H9 (cell line): ENCODE measurements at regions not wholly inside any gene's neighbourhood (a gene's known extent, or its start where the extent isn't known, plus 50 kb on each side); places are given as distances from the start of the nearest gene placed in this dataset.
"Not testable (repeated sequence)": the region's sequence is repeated elsewhere in the genome, so short reads cannot be mapped to it uniquely, and the experiment has no call there.

Source experiments
- DNase-seq: peaks from one replicate; pipeline ENCODE4 v3.0.0-alpha.2; 2017
- H2AFZ ChIP-seq: one replicate; pipeline ENCODE4 v1.6.1; 2013; ENCODE audit warnings: mild to moderate bottlenecking, low read length, control low read depth, moderate library complexity
- H2AK5ac ChIP-seq: 2 replicates; pipeline ENCODE4 v1.6.1; 2013; ENCODE audit warnings: low read length, control low read depth, mixed read lengths; ENCODE audit not compliant: insufficient read length
- H2BK120ac ChIP-seq: one replicate; pipeline ENCODE4 v1.6.1; 2013; ENCODE audit warnings: low read depth, mild to moderate bottlenecking, low read length, control low read depth, inconsistent platforms; ENCODE audit not compliant: poor library complexity, severe bottlenecking
- H2BK12ac ChIP-seq: 2 replicates; pipeline ENCODE4 v1.6.1; 2013; ENCODE audit warnings: low read length, control low read depth, mixed read lengths, low read depth; ENCODE audit not compliant: insufficient read length
- H2BK15ac ChIP-seq: 2 replicates; pipeline ENCODE4 v1.6.1; 2013; ENCODE audit warnings: low read depth, low read length, control low read depth
- H2BK20ac ChIP-seq: one replicate; pipeline ENCODE4 v1.6.1; 2013; ENCODE audit warnings: low read depth, mild to moderate bottlenecking, low read length, control low read depth, inconsistent platforms; ENCODE audit not compliant: poor library complexity, severe bottlenecking
- H2BK5ac ChIP-seq: 2 replicates; pipeline ENCODE4 v1.6.1; 2013; ENCODE audit warnings: low read length, control low read depth, mixed read lengths; ENCODE audit not compliant: insufficient read length
- H3K14ac ChIP-seq: 2 replicates; pipeline ENCODE4 v1.6.1; 2013; ENCODE audit warnings: low read length, control low read depth; ENCODE audit not compliant: insufficient read depth
- H3K18ac ChIP-seq: 2 replicates; pipeline ENCODE4 v1.6.1; 2013; ENCODE audit warnings: low read depth, mild to moderate bottlenecking, mixed read lengths, low read length, control low read depth; ENCODE audit not compliant: insufficient read length
- H3K23ac ChIP-seq: 2 replicates; pipeline ENCODE4 v1.6.1; 2013; ENCODE audit warnings: low read length, control low read depth, mixed read lengths, low read depth; ENCODE audit not compliant: insufficient read length
- H3K23me2 ChIP-seq: 2 replicates; pipeline ENCODE4 v1.6.1; 2013; ENCODE audit warnings: low read depth, mild to moderate bottlenecking, mixed read lengths, low read length, control low read depth; ENCODE audit not compliant: insufficient read length, poor library complexity, severe bottlenecking
- H3K27ac ChIP-seq: 2 replicates; pipeline ENCODE4 v1.5.1; 2013; ENCODE audit warnings: low read length, control low read depth, mixed read lengths, low read depth; ENCODE audit not compliant: insufficient read length
- H3K27me3 ChIP-seq: 2 replicates; pipeline ENCODE4 v1.6.1; 2013; ENCODE audit warnings: low read length, control low read depth, inconsistent platforms; ENCODE audit not compliant: insufficient read depth
- H3K4ac ChIP-seq: 2 replicates; pipeline ENCODE4 v1.6.1; 2013; ENCODE audit warnings: low read depth, mild to moderate bottlenecking, control low read depth, inconsistent platforms, low read length, moderate library complexity
- H3K4me1 ChIP-seq: 2 replicates; pipeline ENCODE4 v1.6.1; 2013; ENCODE audit warnings: low read length, control low read depth, inconsistent platforms; ENCODE audit not compliant: insufficient read depth
- H3K4me2 ChIP-seq: 2 replicates; pipeline ENCODE4 v1.6.1; 2013; ENCODE audit warnings: low read length, control low read depth, mixed read lengths; ENCODE audit not compliant: insufficient read length, insufficient read depth
- H3K56ac ChIP-seq: 2 replicates; pipeline ENCODE4 v1.6.1; 2013; ENCODE audit warnings: low read depth, mild to moderate bottlenecking, mixed read lengths, low read length, control low read depth; ENCODE audit not compliant: insufficient read length
- H3K79me1 ChIP-seq: 2 replicates; pipeline ENCODE4 v1.6.1; 2013; ENCODE audit warnings: low read depth, mild to moderate bottlenecking, moderate library complexity, low read length, control low read depth, inconsistent platforms; ENCODE audit not compliant: insufficient read depth, poor library complexity, severe bottlenecking
- H3K79me2 ChIP-seq: 2 replicates; pipeline ENCODE4 v1.6.1; 2013; ENCODE audit warnings: low read length, control low read depth, inconsistent platforms; ENCODE audit not compliant: insufficient read depth
- H3K9ac ChIP-seq: 2 replicates; pipeline ENCODE4 v1.6.1; 2013; ENCODE audit warnings: low read length, control low read depth, mixed read lengths; ENCODE audit not compliant: insufficient read length; ENCODE audit errors: extremely low read depth
- H3K9me3 ChIP-seq: one replicate; pipeline ENCODE4 v1.6.1; 2013; ENCODE audit warnings: low read depth, low read length, inconsistent platforms; ENCODE audit not compliant: control insufficient read depth
- H3T11ph ChIP-seq: one replicate; pipeline ENCODE4 v1.6.1; 2013; ENCODE audit warnings: mild to moderate bottlenecking, low read length, control low read depth, inconsistent platforms
- H4K20me1 ChIP-seq: one replicate; pipeline ENCODE4 v1.6.1; 2013; ENCODE audit not compliant: control insufficient read depth, insufficient read length, insufficient read depth
- H4K5ac ChIP-seq: 2 replicates; pipeline ENCODE4 v1.6.1; 2013; ENCODE audit warnings: low read depth, mild to moderate bottlenecking, mixed read lengths, low read length, control low read depth; ENCODE audit not compliant: insufficient read length
- H4K8ac ChIP-seq: replicated peaks from 2 replicates; pipeline ENCODE4 v1.6.1; 2013; ENCODE audit warnings: low read length, control low read depth, mixed read lengths, low read depth; ENCODE audit not compliant: insufficient read length
- H4K91ac ChIP-seq: 2 replicates; pipeline ENCODE4 v1.6.1; 2013; ENCODE audit warnings: low read depth, mild to moderate bottlenecking, moderate library complexity, mixed read lengths, low read length, control low read depth; ENCODE audit not compliant: insufficient read length
- H3K27ac Mint-ChIP-seq, 3 experiments: 2 replicates in 2 of 3; 3 replicates in 1 of 3; pipeline ENCODE4 v1.8.0; 2020 to 2021; ENCODE audit warnings: mixed read lengths in 3 of 3, mild to moderate bottlenecking in 1 of 3, moderate library complexity in 1 of 3
- H3K27me3 Mint-ChIP-seq: 2 replicates; pipeline ENCODE4 v1.8.0; 2021; ENCODE audit warnings: low read depth, mild to moderate bottlenecking, moderate library complexity, mixed read lengths
- H3K36me3 Mint-ChIP-seq, 3 experiments: 2 replicates in 2 of 3; 3 replicates in 1 of 3; pipeline ENCODE4 v1.8.0; 2020 to 2021; ENCODE audit warnings: low read depth in 3 of 3, mixed read lengths in 3 of 3; ENCODE audit not compliant: insufficient read depth in 1 of 3
- H3K4me1 Mint-ChIP-seq, 2 experiments: 2 replicates each; pipeline ENCODE4 v1.8.0; 2020; ENCODE audit warnings: mixed read lengths in 2 of 2
- H3K4me3 Mint-ChIP-seq, 2 experiments: 2 replicates in 1 of 2; 3 replicates in 1 of 2; pipeline ENCODE4 v1.8.0; 2020 to 2021; ENCODE audit warnings: mild to moderate bottlenecking in 2 of 2, mixed read lengths in 2 of 2, moderate library complexity in 1 of 2
- H3K9me3 Mint-ChIP-seq, 2 experiments: 2 replicates in 1 of 2; 3 replicates in 1 of 2; pipeline ENCODE4 v1.8.0; 2020; ENCODE audit warnings: mild to moderate bottlenecking in 2 of 2, mixed read lengths in 2 of 2, moderate library complexity in 1 of 2
- WGBS: extraction: QIAGEN DNeasy Blood & Tissue Kit; methylation state at CpG from one replicate; pipeline ENCODE4 v1.1.7; 2013; ENCODE audit warnings: missing lambda C conversion rate, low lambda C conversion rate, mixed read lengths; ENCODE audit not compliant: insufficient read length; ENCODE audit errors: extremely low coverage; 5-methylcytosine and 5-hydroxymethylcytosine counted together
- TF ChIP-seq, protein P1 (sequence below): fragments of 200-600 bp; sonication (generic); conservative IDR thresholded peaks from 3 replicates; pipeline ENCODE4 v1.8.0; 2021; ENCODE audit warnings: antibody characterized with exemption, mild to moderate bottlenecking

DNA sequence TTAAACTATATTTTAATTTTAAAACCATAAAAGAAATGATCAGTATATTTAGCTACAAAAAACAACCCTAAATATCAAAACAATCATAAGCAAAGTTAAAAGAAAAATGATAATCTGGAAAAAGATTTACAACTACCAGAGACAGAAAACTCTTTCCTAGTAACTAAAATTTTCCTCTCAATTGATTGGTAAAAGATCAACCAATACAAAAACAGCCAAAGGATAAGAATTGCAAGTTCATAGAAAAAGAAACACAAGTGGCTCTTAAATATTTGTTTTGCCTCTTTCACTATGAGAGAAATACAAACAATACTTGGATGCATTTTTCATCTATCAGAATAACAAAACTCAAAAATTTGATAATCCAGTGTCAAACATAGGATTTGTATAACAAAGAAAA is 101.8 kb upstream of the ZC3H15 start:
- Histone ChIP-seq H3K18ac (no peak overlapping the region), H3K14ac (no peak overlapping the region), H2AFZ (no peak overlapping the region), H3K9ac (no peak overlapping the region), H3T11ph (no peak overlapping the region), H4K20me1 (no peaks in the 10 kb centered on the region), H3K27ac (no peak overlapping the region), H3K4me2 (no peak overlapping the region), H2BK20ac (no peak overlapping the region), H3K23me2 (no peaks in the 10 kb centered on the region), H2BK5ac (no peak overlapping the region), H3K79me1 (peaks cover under 1% of the 10 kb centered on the region), H2BK15ac (no peak overlapping the region), H4K91ac (no peak overlapping the region), H2BK12ac (no peak overlapping the region), H2AK5ac (no peak overlapping the region), H3K27me3 (no peaks in the 10 kb centered on the region), H2BK120ac (no peak overlapping the region), H3K4ac (no peak overlapping the region), H3K23ac (no peak overlapping the region), H3K79me2 (no peaks in the 10 kb centered on the region), H3K4me1 (no peaks in the 10 kb centered on the region), H3K9me3 (peaks cover 6% of the 10 kb centered on the region), H3K56ac (no peak overlapping the region), H4K5ac (no peak overlapping the region), H4K8ac (no peak overlapping the region)
- DNase-seq = no peak
- no peak overlapping the region for H3K4me3 Mint-ChIP-seq
- TF ChIP-seq, protein P1, sequence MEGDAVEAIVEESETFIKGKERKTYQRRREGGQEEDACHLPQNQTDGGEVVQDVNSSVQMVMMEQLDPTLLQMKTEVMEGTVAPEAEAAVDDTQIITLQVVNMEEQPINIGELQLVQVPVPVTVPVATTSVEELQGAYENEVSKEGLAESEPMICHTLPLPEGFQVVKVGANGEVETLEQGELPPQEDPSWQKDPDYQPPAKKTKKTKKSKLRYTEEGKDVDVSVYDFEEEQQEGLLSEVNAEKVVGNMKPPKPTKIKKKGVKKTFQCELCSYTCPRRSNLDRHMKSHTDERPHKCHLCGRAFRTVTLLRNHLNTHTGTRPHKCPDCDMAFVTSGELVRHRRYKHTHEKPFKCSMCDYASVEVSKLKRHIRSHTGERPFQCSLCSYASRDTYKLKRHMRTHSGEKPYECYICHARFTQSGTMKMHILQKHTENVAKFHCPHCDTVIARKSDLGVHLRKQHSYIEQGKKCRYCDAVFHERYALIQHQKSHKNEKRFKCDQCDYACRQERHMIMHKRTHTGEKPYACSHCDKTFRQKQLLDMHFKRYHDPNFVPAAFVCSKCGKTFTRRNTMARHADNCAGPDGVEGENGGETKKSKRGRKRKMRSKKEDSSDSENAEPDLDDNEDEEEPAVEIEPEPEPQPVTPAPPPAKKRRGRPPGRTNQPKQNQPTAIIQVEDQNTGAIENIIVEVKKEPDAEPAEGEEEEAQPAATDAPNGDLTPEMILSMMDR = no peak
- H3K27ac Mint-ChIP-seq = no peak overlapping the region
- peaks cover 16 to 36% (median 21%) of the 10 kb centered on the region in 3 experiments for H3K36me3 Mint-ChIP-seq
- no peaks in the 10 kb centered on the region for H3K4me1 Mint-ChIP-seq
- peaks cover 25 to 29% of the 10 kb centered on the region in 2 experiments for H3K9me3 Mint-ChIP-seq
- no peaks in the 10 kb centered on the region for H3K27me3 Mint-ChIP-seq

DNA sequence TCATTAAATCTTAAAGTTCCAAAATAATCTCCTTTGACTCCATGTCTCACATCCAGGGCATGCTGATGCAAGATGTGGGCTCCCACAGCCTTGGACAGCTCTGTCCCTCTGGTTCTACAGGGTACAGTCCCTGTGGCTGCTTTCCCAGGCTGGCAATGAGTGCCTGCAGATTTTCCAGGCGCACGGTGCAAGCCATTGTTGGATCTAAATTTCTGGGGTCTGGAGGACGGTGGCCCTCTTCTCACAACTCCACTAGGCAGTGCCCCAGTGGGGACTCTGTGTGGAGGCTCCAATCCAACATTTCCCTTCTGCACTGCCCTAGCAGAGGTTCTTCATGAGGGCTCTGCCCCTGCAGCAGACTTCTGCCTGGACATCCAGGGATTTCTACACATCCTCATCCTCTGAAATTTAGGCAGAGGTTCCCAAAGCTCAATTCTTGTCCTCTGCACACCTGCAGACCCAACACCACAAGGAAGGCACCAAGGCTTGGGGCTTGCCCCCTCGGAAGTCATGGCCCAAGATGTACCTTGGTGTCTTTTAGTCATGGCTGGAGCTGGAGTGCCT is 100.3 kb upstream of the ZC3H15 start:
- not testable (repeated sequence) for H2AFZ ChIP-seq, H3K4me2 ChIP-seq, H4K8ac ChIP-seq, H3K79me1 ChIP-seq, H4K91ac ChIP-seq, H3K56ac ChIP-seq, H2BK120ac ChIP-seq, H3K27ac ChIP-seq, H3K23me2 ChIP-seq, H2AK5ac ChIP-seq, H3K9me3 ChIP-seq, H2BK12ac ChIP-seq, H3K4me3 Mint-ChIP-seq, H3K27me3 Mint-ChIP-seq, DNase-seq, H3K27me3 ChIP-seq, H3K14ac ChIP-seq, H3K9ac ChIP-seq, H2BK20ac ChIP-seq, H3T11ph ChIP-seq, H3K4me1 ChIP-seq, H3K4me1 Mint-ChIP-seq, H3K23ac ChIP-seq, H3K18ac ChIP-seq, H2BK5ac ChIP-seq, H3K79me2 ChIP-seq, H3K27ac Mint-ChIP-seq, H3K4ac ChIP-seq, H4K5ac ChIP-seq, H4K20me1 ChIP-seq, H2BK15ac ChIP-seq
- peaks cover 16 to 46% (median 21%) of the 10 kb centered on the region in 3 experiments for H3K36me3 Mint-ChIP-seq
- no CpG with 5 or more reads among the region's 4 CpGs for WGBS
- peaks cover 25 to 37% of the 10 kb centered on the region in 2 experiments for H3K9me3 Mint-ChIP-seq
